OCI-LY3 (cell line): ENCODE measurements at regions not wholly inside any gene's neighbourhood (a gene's known extent, or its start where the extent isn't known, plus 50 kb on each side); places are given as distances from the start of the nearest gene placed in this dataset.

Experiments
- CTCF ChIP-seq: fragments of 200-600, 300-600 bp; sonication (generic); IDR thresholded peaks from 2 replicates; pipeline ENCODE4 v1.5.1; 2014; ENCODE audit warnings: antibody characterized with exemption, low read length, low read depth
- EZH2phosphoT487 ChIP-seq: fragments of 200-600 bp; shearing (Covaris generic); IDR thresholded peaks from 2 replicates; pipeline ENCODE4 v1.6.1; 2018; ENCODE audit warnings: antibody characterized with exemption, mixed run types, low read depth

- TF ChIP-seq CTCF = no peak
- no peak for TF ChIP-seq EZH2phosphoT487
Measured at GRCh38 chrX:128365492-128365891, 313.3 kb upstream of the ACTRT1 start.
